Activated naive CD8-positive, alpha-beta T cell treated with anti-CD3 and anti-CD28 coated beads, Interleukin-2, amount 50 U/mL, for 24 hours (primary cell): ENCODE measurements at regions not wholly inside any gene's neighbourhood (a gene's known extent, or its start where the extent isn't known, plus 50 kb on each side); places are given as distances from the start of the nearest gene placed in this dataset.

Source experiments
- ATAC-seq: fragments of 150-1000 bp; cut with Tn5 transposase; one replicate; pipeline ENCODE4 v1.10.0; 2021
- DNase-seq: peaks from one replicate; pipeline ENCODE4 v3.0.0; 2021
- H3K27ac Mint-ChIP-seq: one replicate; pipeline ENCODE4 v1.8.0; 2021; ENCODE audit warnings: mild to moderate bottlenecking, mixed read lengths
- H3K27me3 Mint-ChIP-seq: one replicate; pipeline ENCODE4 v1.8.0; 2021; ENCODE audit warnings: mixed read lengths
- H3K36me3 Mint-ChIP-seq: one replicate; pipeline ENCODE4 v1.8.0; 2021; ENCODE audit warnings: low read depth, mixed read lengths
- H3K4me1 Mint-ChIP-seq: one replicate; pipeline ENCODE4 v1.8.0; 2021; ENCODE audit warnings: mixed read lengths
- H3K4me3 Mint-ChIP-seq: one replicate; pipeline ENCODE4 v1.8.0; 2021; ENCODE audit warnings: mild to moderate bottlenecking, moderate library complexity, mixed read lengths
- H3K9me3 Mint-ChIP-seq: one replicate; pipeline ENCODE4 v1.8.0; 2021; ENCODE audit warnings: mixed read lengths

- DNase-seq = no peak
- no peak for ATAC-seq
- no peak overlapping the region for H3K4me3 Mint-ChIP-seq
- H3K9me3 Mint-ChIP-seq = no peaks in the 10 kb centered on the region
- H3K4me1 Mint-ChIP-seq = no peaks in the 10 kb centered on the region
- peaks cover 14% of the 10 kb centered on the region for H3K27me3 Mint-ChIP-seq
- no peak overlapping the region for H3K27ac Mint-ChIP-seq
- H3K36me3 Mint-ChIP-seq = no peaks in the 10 kb centered on the region
These were observed 147.0 kb upstream of the FRMD6 start for GRCh38 chr14:51504669-51505068.

GRCh38 chr14:51507511-51507905, 144.2 kb upstream of the FRMD6 start:
- DNase-seq (no peak), ATAC-seq (no peak)
- Mint-ChIP-seq H3K36me3 (no peaks in the 10 kb centered on the region), H3K27ac (no peak overlapping the region), H3K4me3 (no peak overlapping the region), H3K4me1 (no peaks in the 10 kb centered on the region), H3K9me3 (no peaks in the 10 kb centered on the region), H3K27me3 (peaks cover 16% of the 10 kb centered on the region)

- Mint-ChIP-seq H3K36me3 (no peaks in the 10 kb centered on the region), H3K27me3 (peaks cover 16% of the 10 kb centered on the region), H3K27ac (no peak overlapping the region), H3K9me3 (no peaks in the 10 kb centered on the region), H3K4me1 (no peaks in the 10 kb centered on the region), H3K4me3 (no peak overlapping the region)
- DNase-seq (no peak), ATAC-seq (no peak)
These were observed 143.7 kb upstream of the FRMD6 start for GRCh38 chr14:51507906-51508511.

- no peaks in the 10 kb centered on the region for H3K36me3 Mint-ChIP-seq
These were observed 140.4 kb upstream of the FRMD6 start for GRCh38 chr14:51511265-51511664.

GRCh38 chr14:51512316-51512715, 139.4 kb upstream of the FRMD6 start:
- no peak for ATAC-seq
- Mint-ChIP-seq H3K4me3 (no peak overlapping the region), H3K36me3 (no peaks in the 10 kb centered on the region), H3K9me3 (no peaks in the 10 kb centered on the region), H3K27ac (no peak overlapping the region), H3K27me3 (peaks cover 15% of the 10 kb centered on the region), H3K4me1 (no peaks in the 10 kb centered on the region)
- DNase-seq = no peak

More at GRCh38 chr14:51511265-51511664, 140.4 kb upstream of the FRMD6 start:
- H3K27me3 Mint-ChIP-seq = peaks cover 15% of the 10 kb centered on the region
- no peaks in the 10 kb centered on the region for H3K9me3 Mint-ChIP-seq
- no peak for ATAC-seq
- no peaks in the 10 kb centered on the region for H3K4me1 Mint-ChIP-seq
- H3K27ac Mint-ChIP-seq = no peak overlapping the region
- no peak overlapping the region for H3K4me3 Mint-ChIP-seq
- no peak for DNase-seq

GRCh38 chr14:51513281-51513680, 138.4 kb upstream of the FRMD6 start:
- DNase-seq (no peak), ATAC-seq (no peak)
- no peak overlapping the region for H3K4me3 Mint-ChIP-seq
- peaks cover 12% of the 10 kb centered on the region for H3K27me3 Mint-ChIP-seq
- no peaks in the 10 kb centered on the region for H3K4me1 Mint-ChIP-seq
- H3K9me3 Mint-ChIP-seq = no peaks in the 10 kb centered on the region
- no peaks in the 10 kb centered on the region for H3K36me3 Mint-ChIP-seq
- no peak overlapping the region for H3K27ac Mint-ChIP-seq

GRCh38 chr14:51513933-51514332, 137.8 kb upstream of the FRMD6 start:
- no peaks in the 10 kb centered on the region for H3K9me3 Mint-ChIP-seq
- H3K4me1 Mint-ChIP-seq = no peaks in the 10 kb centered on the region
- DNase-seq = no peak
- H3K27me3 Mint-ChIP-seq = peaks cover 9% of the 10 kb centered on the region
- H3K27ac Mint-ChIP-seq = no peak overlapping the region
- no peak overlapping the region for H3K4me3 Mint-ChIP-seq
- no peak for ATAC-seq
- no peaks in the 10 kb centered on the region for H3K36me3 Mint-ChIP-seq

- DNase-seq = no peak
- no peak for ATAC-seq
- H3K27ac Mint-ChIP-seq = no peak overlapping the region
- H3K4me1 Mint-ChIP-seq = no peaks in the 10 kb centered on the region
- H3K36me3 Mint-ChIP-seq = no peaks in the 10 kb centered on the region
- peaks cover 9% of the 10 kb centered on the region for H3K27me3 Mint-ChIP-seq
- no peaks in the 10 kb centered on the region for H3K9me3 Mint-ChIP-seq
- H3K4me3 Mint-ChIP-seq = no peak overlapping the region
These were observed 136.1 kb upstream of the FRMD6 start for GRCh38 chr14:51515611-51516010.

- no peak for DNase-seq
- no peak overlapping the region for H3K4me3 Mint-ChIP-seq
These were observed 134.9 kb upstream of the FRMD6 start for GRCh38 chr14:51516706-51517395.

GRCh38 chr14:51518280-51518679, 133.4 kb upstream of the FRMD6 start:
- Mint-ChIP-seq H3K36me3 (no peaks in the 10 kb centered on the region), H3K4me3 (no peak overlapping the region), H3K4me1 (no peaks in the 10 kb centered on the region), H3K9me3 (no peaks in the 10 kb centered on the region), H3K27me3 (peaks cover 4% of the 10 kb centered on the region), H3K27ac (no peak overlapping the region)
- no peak for ATAC-seq
- DNase-seq = no peak

More at GRCh38 chr14:51516706-51517395, 134.9 kb upstream of the FRMD6 start:
- Mint-ChIP-seq H3K9me3 (no peaks in the 10 kb centered on the region), H3K4me1 (no peaks in the 10 kb centered on the region), H3K27me3 (peaks cover 4% of the 10 kb centered on the region), H3K27ac (no peak overlapping the region), H3K36me3 (no peaks in the 10 kb centered on the region)
- ATAC-seq = no peak

- ATAC-seq = no peak
- Mint-ChIP-seq H3K27ac (no peak overlapping the region), H3K4me1 (no peaks in the 10 kb centered on the region), H3K9me3 (no peaks in the 10 kb centered on the region), H3K36me3 (no peaks in the 10 kb centered on the region), H3K27me3 (peaks cover 4% of the 10 kb centered on the region), H3K4me3 (no peak overlapping the region)
- no peak for DNase-seq
These were observed 133.0 kb upstream of the FRMD6 start for GRCh38 chr14:51518711-51519110.

GRCh38 chr14:51520087-51520486, 131.6 kb upstream of the FRMD6 start:
- Mint-ChIP-seq H3K27ac (no peak overlapping the region), H3K27me3 (peaks cover 8% of the 10 kb centered on the region), H3K4me1 (no peaks in the 10 kb centered on the region), H3K36me3 (no peaks in the 10 kb centered on the region), H3K9me3 (no peaks in the 10 kb centered on the region), H3K4me3 (no peak overlapping the region)
- no peak for ATAC-seq
- DNase-seq = no peak

GRCh38 chr14:51521764-51522163, 129.9 kb upstream of the FRMD6 start:
- ATAC-seq (no peak), DNase-seq (no peak)
- Mint-ChIP-seq H3K36me3 (no peaks in the 10 kb centered on the region), H3K4me1 (peaks cover 3% of the 10 kb centered on the region), H3K27ac (no peak overlapping the region), H3K4me3 (no peak overlapping the region), H3K27me3 (peaks cover 10% of the 10 kb centered on the region), H3K9me3 (no peaks in the 10 kb centered on the region)

GRCh38 chr14:51523243-51523642, 128.5 kb upstream of the FRMD6 start:
- H3K9me3 Mint-ChIP-seq = no peaks in the 10 kb centered on the region
- H3K27ac Mint-ChIP-seq = no peak overlapping the region
- ATAC-seq (no peak), DNase-seq (no peak)
- no peak overlapping the region for H3K4me3 Mint-ChIP-seq
- H3K27me3 Mint-ChIP-seq = peaks cover 14% of the 10 kb centered on the region
- no peaks in the 10 kb centered on the region for H3K36me3 Mint-ChIP-seq
- H3K4me1 Mint-ChIP-seq = peaks cover 3% of the 10 kb centered on the region

- no peaks in the 10 kb centered on the region for H3K36me3 Mint-ChIP-seq
- no peak overlapping the region for H3K4me3 Mint-ChIP-seq
- DNase-seq (no peak), ATAC-seq (peak; percentile 72)
- H3K9me3 Mint-ChIP-seq = no peaks in the 10 kb centered on the region
- peaks cover 14% of the 10 kb centered on the region for H3K27me3 Mint-ChIP-seq
- H3K4me1 Mint-ChIP-seq = peaks cover 3% of the 10 kb centered on the region
- H3K27ac Mint-ChIP-seq = no peak overlapping the region
These were observed 126.0 kb upstream of the FRMD6 start for GRCh38 chr14:51525739-51526138.
